Spinal cord (tissue), 9 donors: ENCODE measurements at regions not wholly inside any gene's neighbourhood (a gene's known extent, or its start where the extent isn't known, plus 50 kb on each side); places are given as distances from the start of the nearest gene placed in this dataset.
A peak's percentile ranks its signal among the peaks of the same experiment; 100 is the strongest.

Experiments used
- DNase-seq, 6 donors: peaks; one replicate each; pipeline versions ENCODE4 v3.0.0 to v3.0.0-alpha.2; 2013 to 2015; ENCODE audit warnings: low spot score in 6 of 6, low read depth in 4 of 6
- H3K27ac ChIP-seq: one replicate; pipeline ENCODE4 v1.5.1; 2013; ENCODE audit warnings: low read depth, low read length, control low read depth
- H3K27me3 ChIP-seq: one replicate; pipeline ENCODE4 v1.6.1; 2013; ENCODE audit warnings: low read length; ENCODE audit not compliant: control insufficient read depth, insufficient read depth
- H3K36me3 ChIP-seq: one replicate; pipeline ENCODE4 v1.6.1; 2013; ENCODE audit warnings: low read length; ENCODE audit not compliant: control insufficient read depth, insufficient read depth
- H3K4me1 ChIP-seq: one replicate; pipeline ENCODE4 v1.6.1; 2013; ENCODE audit warnings: low read length; ENCODE audit not compliant: control insufficient read depth, insufficient read depth
- H3K4me3 ChIP-seq: one replicate; pipeline ENCODE4 v1.5.1; 2013; ENCODE audit warnings: low read depth, low read length, control low read depth
- H3K9me3 ChIP-seq: one replicate; pipeline ENCODE4 v1.6.1; 2013; ENCODE audit warnings: low read length; ENCODE audit not compliant: control insufficient read depth, insufficient read depth
- WGBS: methylation state at CpG from one replicate; pipeline ENCODE4 v1.1.5; 2013; ENCODE audit warnings: missing lambda C conversion rate; ENCODE audit not compliant: insufficient coverage; 5-methylcytosine and 5-hydroxymethylcytosine counted together
- donor health status: healthy.

DNA sequence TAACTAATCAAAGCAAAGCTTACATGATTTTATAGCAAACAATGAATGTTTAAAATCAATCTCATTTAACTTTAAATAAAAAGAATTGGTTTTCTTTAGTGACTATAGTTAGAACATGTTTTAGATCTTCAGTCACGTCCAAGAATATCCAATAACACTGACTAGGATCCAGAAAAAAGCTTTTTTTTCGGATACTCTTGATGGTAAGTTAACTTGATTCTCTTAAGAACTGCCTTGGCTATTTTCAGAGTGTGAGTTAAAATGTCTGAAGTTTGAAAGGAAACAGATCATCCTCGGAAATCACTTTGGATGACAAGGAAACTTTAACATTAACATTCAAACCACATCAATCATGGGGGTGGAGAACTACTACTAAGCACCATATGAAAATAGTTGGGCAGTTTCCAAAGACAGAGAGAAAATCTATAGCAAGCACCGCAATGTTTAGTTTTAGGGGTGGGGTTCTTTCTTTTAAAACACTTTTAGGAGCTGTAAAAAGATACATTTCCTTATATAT is 83.7 kb upstream of the SLC27A6 start:
- no peak overlapping the region for H3K4me3 ChIP-seq
- no peak overlapping the region for H3K27ac ChIP-seq
- H3K36me3 ChIP-seq, result no peaks in the 10 kb centered on the region
- no CpG with 5 or more reads among the region's 4 CpGs for WGBS
- H3K4me1 ChIP-seq, result no peaks in the 10 kb centered on the region
- H3K9me3 ChIP-seq, result peaks cover 2% of the 10 kb centered on the region
- peak in 1 of 6 donors; percentile 11 for DNase-seq
- H3K27me3 ChIP-seq, result no peaks in the 10 kb centered on the region

DNA sequence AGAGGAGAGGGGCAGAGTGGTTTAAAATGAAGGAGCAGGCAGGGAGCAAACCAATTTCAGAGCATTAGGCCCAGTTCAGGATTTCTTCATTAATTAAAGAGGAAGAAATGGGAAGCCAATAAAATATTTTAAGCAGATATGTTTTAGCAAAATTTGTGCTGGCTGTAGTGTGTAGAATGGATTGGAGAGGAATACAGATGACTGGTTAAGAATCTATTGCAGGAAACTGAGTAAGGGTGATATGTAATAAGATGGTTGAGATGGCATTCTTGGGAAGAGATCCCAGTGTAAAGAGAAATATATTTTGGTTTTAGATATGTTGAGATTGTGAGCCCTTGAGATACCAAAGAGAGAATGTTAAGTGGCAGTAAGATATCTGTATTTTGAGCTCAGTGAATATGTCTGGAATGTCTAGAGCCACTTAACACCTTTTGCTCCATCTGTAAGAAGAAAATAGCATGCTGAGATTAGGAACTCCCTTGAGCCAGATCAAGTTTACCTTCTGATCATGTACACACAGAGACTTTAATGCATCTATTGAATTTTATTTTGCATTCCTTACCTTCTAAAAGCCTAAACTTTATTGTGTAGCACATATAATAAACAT is 79.5 kb upstream of the SLC27A6 start:
- Histone ChIP-seq H3K4me1 (no peaks in the 10 kb centered on the region), H3K27me3 (no peaks in the 10 kb centered on the region), H3K4me3 (no peak overlapping the region), H3K27ac (no peak overlapping the region), H3K36me3 (no peaks in the 10 kb centered on the region), H3K9me3 (peaks cover 2% of the 10 kb centered on the region)
- DNase-seq, result no peak

DNA sequence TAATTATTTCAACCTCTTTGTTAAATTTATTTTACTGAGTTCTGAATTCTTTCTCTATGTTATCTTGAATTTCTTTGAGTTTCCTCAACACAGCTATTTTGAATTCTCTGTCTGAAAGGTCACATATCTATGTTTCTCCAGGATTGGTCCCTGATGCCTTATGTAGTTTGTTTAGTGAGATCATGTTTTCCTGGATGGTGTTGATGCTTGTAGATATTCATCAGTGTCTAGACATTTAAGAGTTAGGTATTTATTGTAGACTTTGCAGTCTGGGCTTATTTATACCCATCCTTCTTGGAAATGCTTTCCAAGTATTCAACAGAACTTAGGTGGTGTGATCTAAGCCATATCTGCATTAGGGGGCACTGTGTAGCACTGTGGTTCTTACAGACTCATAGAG is 70.2 kb upstream of the SLC27A6 start:
- H3K36me3 ChIP-seq, result no peaks in the 10 kb centered on the region
- H3K27ac ChIP-seq, result no peak overlapping the region
- H3K4me3 ChIP-seq, result no peak overlapping the region
- no peaks in the 10 kb centered on the region for H3K4me1 ChIP-seq
- no peak for DNase-seq
- H3K27me3 ChIP-seq, result no peaks in the 10 kb centered on the region
- H3K9me3 ChIP-seq, result no peaks in the 10 kb centered on the region

GRCh38 chr5:128896675-128897074 is 68.6 kb upstream of the SLC27A6 start:
- Histone ChIP-seq H3K27ac (no peak overlapping the region), H3K9me3 (no peaks in the 10 kb centered on the region), H3K36me3 (no peaks in the 10 kb centered on the region), H3K27me3 (no peaks in the 10 kb centered on the region), H3K4me1 (no peaks in the 10 kb centered on the region), H3K4me3 (no peak overlapping the region)
- DNase-seq, result no peak
- WGBS, result 89% methylated on average over 2 of the region's 2 CpGs

GRCh38 chr5:128903550-128903949 is 61.7 kb upstream of the SLC27A6 start:
- Histone ChIP-seq H3K9me3 (no peaks in the 10 kb centered on the region), H3K4me3 (no peak overlapping the region), H3K27ac (no peak overlapping the region), H3K36me3 (no peaks in the 10 kb centered on the region), H3K4me1 (no peaks in the 10 kb centered on the region), H3K27me3 (no peaks in the 10 kb centered on the region)
- no CpG with 5 or more reads among the region's 5 CpGs for WGBS
- DNase-seq, result no peak

DNA sequence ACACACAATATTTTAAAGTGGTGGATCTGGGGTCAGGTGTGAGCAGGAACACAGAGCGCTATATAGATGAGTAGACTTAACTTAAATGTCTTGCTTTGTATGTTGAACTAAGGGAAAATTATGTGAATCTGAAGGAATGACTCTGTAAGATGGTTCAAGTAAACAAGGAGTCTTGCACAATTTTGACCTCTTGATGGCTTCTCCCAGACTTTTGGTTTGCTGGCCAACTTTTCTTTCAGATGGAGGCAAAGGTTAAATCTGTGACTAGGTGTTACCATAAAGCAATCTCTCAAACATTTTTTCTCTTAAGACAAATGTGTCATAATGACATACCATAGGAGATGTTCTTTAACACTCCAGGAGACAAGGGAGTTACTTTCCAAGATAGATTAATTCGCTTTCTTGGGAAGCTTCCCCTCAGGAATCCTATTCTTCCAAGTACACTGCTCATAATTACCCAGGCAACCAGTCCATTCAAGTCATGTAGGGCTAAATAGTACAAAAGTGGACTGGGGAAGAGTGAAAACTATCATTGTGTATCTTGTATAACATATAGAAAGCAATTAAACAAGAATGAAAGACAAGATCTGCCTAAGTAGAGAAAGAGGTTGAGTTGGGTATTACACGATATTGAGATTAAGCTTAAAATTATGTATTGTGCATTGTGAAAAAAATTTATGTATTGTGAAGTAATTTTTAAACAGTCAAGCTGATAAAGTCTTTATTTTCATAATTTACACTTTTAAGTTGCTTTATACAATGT is 60.3 kb upstream of the SLC27A6 start:
- Histone ChIP-seq H3K36me3 (no peaks in the 10 kb centered on the region), H3K9me3 (no peaks in the 10 kb centered on the region), H3K4me3 (no peak overlapping the region), H3K27me3 (no peaks in the 10 kb centered on the region), H3K27ac (no peak overlapping the region), H3K4me1 (no peaks in the 10 kb centered on the region)
- DNase-seq, result peak in 1 of 6 donors; percentile 1
- 80% methylated on average over 1 of the region's 3 CpGs for WGBS

DNA sequence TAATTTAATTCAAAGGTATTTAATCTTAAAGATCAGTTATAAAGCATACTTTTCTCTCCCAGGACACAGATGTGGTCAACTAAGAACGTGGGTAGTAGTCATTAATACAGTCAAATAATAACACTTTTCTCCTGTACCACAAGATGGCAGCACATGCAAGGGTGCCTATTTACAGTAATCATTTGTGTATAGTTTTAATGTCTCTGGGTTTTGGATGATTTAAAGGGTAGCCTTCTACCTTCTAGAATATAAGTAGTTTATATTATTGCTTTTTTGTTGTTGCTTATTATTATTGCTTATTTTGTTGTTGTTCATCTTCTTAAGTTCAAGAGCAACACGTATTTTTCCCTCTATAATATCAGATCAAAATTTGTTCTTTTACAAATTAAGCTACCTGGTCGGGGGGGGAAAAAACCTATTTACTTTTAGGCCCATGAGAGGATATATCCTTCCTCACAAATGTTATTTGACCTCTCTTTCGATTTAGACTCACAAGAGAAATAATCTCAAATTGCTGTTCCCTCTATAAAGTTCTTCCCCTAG is 59.6 kb upstream of the SLC27A6 start:
- Histone ChIP-seq H3K4me3 (no peak overlapping the region), H3K4me1 (no peaks in the 10 kb centered on the region), H3K36me3 (no peaks in the 10 kb centered on the region), H3K27me3 (no peaks in the 10 kb centered on the region), H3K27ac (no peak overlapping the region), H3K9me3 (no peaks in the 10 kb centered on the region)
- DNase-seq, result peak; percentile 12 to 90 (median 48)
- no CpG with 5 or more reads among the region's 4 CpGs for WGBS

GRCh38 chr5:128913551-128913950 is 51.7 kb upstream of the SLC27A6 start:
- WGBS, result no CpG with 5 or more reads among the region's 1 CpG

More at GRCh38 chr5:128913551-128913950, 51.7 kb upstream of the SLC27A6 start:
- Histone ChIP-seq H3K4me1 (no peaks in the 10 kb centered on the region), H3K4me3 (no peak overlapping the region), H3K27ac (no peak overlapping the region), H3K27me3 (no peaks in the 10 kb centered on the region), H3K36me3 (no peaks in the 10 kb centered on the region), H3K9me3 (no peaks in the 10 kb centered on the region)
- DNase-seq, result no peak
